GM12864 (cell line): ENCODE measurements at regions not wholly inside any gene's neighbourhood (a gene's known extent, or its start where the extent isn't known, plus 50 kb on each side); places are given as distances from the start of the nearest gene placed in this dataset.

ENCODE experiments used
- DNase-seq: peaks from one replicate; pipeline ENCODE4 v3.0.0-alpha.2; 2011; ENCODE audit warnings: low read depth
- H3K4me3 ChIP-seq: 2 replicates; pipeline ENCODE4 v1.5.1; 2011; ENCODE audit warnings: mild to moderate bottlenecking, low read depth, low read length, control low read depth
- TF ChIP-seq, protein P1 (sequence below): IDR thresholded peaks from 2 replicates; pipeline ENCODE4 v1.5.1; 2011; ENCODE audit warnings: low read depth, mild to moderate bottlenecking, moderate library complexity, low read length, control low read depth, inconsistent platforms; ENCODE audit errors: missing control alignments

DNA sequence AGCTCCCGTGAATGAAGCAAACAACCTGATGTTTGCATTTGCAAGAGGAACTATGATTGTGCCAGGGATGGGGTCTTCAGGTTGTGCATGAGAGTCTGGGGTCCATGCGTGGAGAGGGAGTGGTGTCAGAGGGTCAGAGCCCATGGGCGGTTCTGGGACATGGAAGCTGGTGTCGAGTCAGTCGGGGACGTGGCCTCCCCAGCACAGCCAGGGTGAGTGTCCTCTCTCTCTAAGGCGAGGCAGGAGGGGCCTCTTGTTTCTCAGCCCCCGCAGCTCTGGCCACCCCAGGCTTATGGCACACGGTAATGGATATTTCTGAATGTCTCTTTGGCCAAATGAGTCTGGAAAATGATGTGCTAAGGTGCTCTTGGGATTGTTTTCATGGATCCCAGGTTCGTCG lies 118.6 kb downstream of the RTP5 start:
- DNase-seq = no peak
- no peak overlapping the region for H3K4me3 ChIP-seq
- TF ChIP-seq, protein P1, sequence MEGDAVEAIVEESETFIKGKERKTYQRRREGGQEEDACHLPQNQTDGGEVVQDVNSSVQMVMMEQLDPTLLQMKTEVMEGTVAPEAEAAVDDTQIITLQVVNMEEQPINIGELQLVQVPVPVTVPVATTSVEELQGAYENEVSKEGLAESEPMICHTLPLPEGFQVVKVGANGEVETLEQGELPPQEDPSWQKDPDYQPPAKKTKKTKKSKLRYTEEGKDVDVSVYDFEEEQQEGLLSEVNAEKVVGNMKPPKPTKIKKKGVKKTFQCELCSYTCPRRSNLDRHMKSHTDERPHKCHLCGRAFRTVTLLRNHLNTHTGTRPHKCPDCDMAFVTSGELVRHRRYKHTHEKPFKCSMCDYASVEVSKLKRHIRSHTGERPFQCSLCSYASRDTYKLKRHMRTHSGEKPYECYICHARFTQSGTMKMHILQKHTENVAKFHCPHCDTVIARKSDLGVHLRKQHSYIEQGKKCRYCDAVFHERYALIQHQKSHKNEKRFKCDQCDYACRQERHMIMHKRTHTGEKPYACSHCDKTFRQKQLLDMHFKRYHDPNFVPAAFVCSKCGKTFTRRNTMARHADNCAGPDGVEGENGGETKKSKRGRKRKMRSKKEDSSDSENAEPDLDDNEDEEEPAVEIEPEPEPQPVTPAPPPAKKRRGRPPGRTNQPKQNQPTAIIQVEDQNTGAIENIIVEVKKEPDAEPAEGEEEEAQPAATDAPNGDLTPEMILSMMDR = no peak

- DNase-seq = no peak
- TF ChIP-seq, protein P1 = no peak
- no peak overlapping the region for H3K4me3 ChIP-seq
Observed at GRCh38 chr2:241989074-241989473, 119.5 kb downstream of the RTP5 start.

GRCh38 chr2:241990466-241990865 lies 120.9 kb downstream of the RTP5 start:
- TF ChIP-seq, protein P1 = no peak
- H3K4me3 ChIP-seq = no peak overlapping the region
- DNase-seq = no peak

DNA sequence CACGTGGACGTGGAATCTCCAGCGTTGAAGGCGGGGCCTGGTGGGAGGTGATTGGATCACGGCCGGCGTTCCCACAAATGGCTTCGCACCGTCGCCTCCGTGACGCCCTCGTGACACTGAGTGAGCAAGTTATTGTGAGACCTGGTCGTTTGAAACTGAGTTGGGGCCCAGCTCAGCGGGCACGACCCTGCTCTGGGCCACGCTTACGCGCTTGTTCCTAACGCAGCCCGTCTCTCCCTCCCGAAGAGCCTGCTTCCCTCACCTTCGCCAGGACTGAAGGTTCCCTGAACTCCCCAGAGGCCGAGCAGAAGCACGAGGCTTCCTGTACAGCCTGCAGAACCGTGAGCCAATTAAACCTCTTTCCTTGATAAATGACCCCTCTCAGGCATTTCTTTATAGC lies 121.8 kb downstream of the RTP5 start:
- TF ChIP-seq, protein P1 = no peak
- no peak for DNase-seq
- H3K4me3 ChIP-seq = no peak overlapping the region

GRCh38 chr2:241992753-241993152 lies 123.2 kb downstream of the RTP5 start:
- no peak for DNase-seq
- no peak overlapping the region for H3K4me3 ChIP-seq
- TF ChIP-seq, protein P1 = no peak

GRCh38 chr2:241993386-241994005 lies 124.0 kb downstream of the RTP5 start:
- TF ChIP-seq, protein P1 = no peak
- H3K4me3 ChIP-seq = no peak overlapping the region
- no peak for DNase-seq

- no peak overlapping the region for H3K4me3 ChIP-seq
- DNase-seq = no peak
- TF ChIP-seq, protein P1 = no peak
Observed at GRCh38 chr2:241994086-241994485, 124.6 kb downstream of the RTP5 start.
